ENCODE measurements at regions not wholly inside any gene's neighbourhood (a gene's known extent, or its start where the extent isn't known, plus 50 kb on each side); places are given as distances from the start of the nearest gene placed in this dataset.
"Not testable (repeated sequence)": the region's sequence is repeated elsewhere in the genome, so short reads cannot be mapped to it uniquely, and the experiment has no call there.

- no peak for DNase-seq
Measured at GRCh38 chr10:117797296-117797695, 249.4 kb downstream of the RAB11FIP2 start.

GRCh38 chr10:117801691-117802090, 245.1 kb downstream of the RAB11FIP2 start:
- no peak for DNase-seq

- no peak for DNase-seq
Measured at GRCh38 chr10:117804470-117805011, 242.2 kb downstream of the RAB11FIP2 start.

- no peak for DNase-seq
Measured at GRCh38 chr10:117805139-117805538, 241.6 kb downstream of the RAB11FIP2 start.

GRCh38 chr10:117807441-117807840, 239.3 kb downstream of the RAB11FIP2 start:
- no peak for DNase-seq

GRCh38 chr10:117815816-117816215, 230.9 kb downstream of the RAB11FIP2 start:
- not testable (repeated sequence) for DNase-seq

- no peak for DNase-seq
Measured at GRCh38 chr10:117817116-117817515, 229.6 kb downstream of the RAB11FIP2 start.

GRCh38 chr10:117818721-117819120, 228.0 kb downstream of the RAB11FIP2 start:
- peak; percentile 35 for DNase-seq

- peak; percentile 38 for DNase-seq
Measured at GRCh38 chr10:117819304-117819703, 227.4 kb downstream of the RAB11FIP2 start.

GRCh38 chr10:117823980-117824379, 222.8 kb downstream of the RAB11FIP2 start:
- DNase-seq, result no peak

- no peak for DNase-seq
Measured at GRCh38 chr10:117830205-117830604, 216.5 kb downstream of the RAB11FIP2 start.

- no peak for DNase-seq
Measured at GRCh38 chr10:117830787-117831212, 215.9 kb downstream of the RAB11FIP2 start.

- DNase-seq, result not testable (repeated sequence)
Measured at GRCh38 chr10:117838500-117839498, 207.9 kb downstream of the RAB11FIP2 start.

- not testable (repeated sequence) for DNase-seq
Measured at GRCh38 chr10:117856426-117856825, 190.3 kb downstream of the RAB11FIP2 start.

GRCh38 chr10:117860135-117860534, 186.6 kb downstream of the RAB11FIP2 start:
- no peak for DNase-seq

- DNase-seq, result no peak
Measured at GRCh38 chr10:117860823-117861222, 185.9 kb downstream of the RAB11FIP2 start.

GRCh38 chr10:117861329-117861728, 185.4 kb downstream of the RAB11FIP2 start:
- DNase-seq, result no peak

GRCh38 chr10:117863771-117864170, 183.0 kb downstream of the RAB11FIP2 start:
- no peak for DNase-seq

GRCh38 chr10:117865945-117866344, 180.8 kb downstream of the RAB11FIP2 start:
- no peak for DNase-seq

- no peak for DNase-seq
Measured at GRCh38 chr10:117868151-117868550, 178.6 kb downstream of the RAB11FIP2 start.

GRCh38 chr10:117875793-117876192, 170.9 kb downstream of the RAB11FIP2 start:
- DNase-seq, result no peak

GRCh38 chr10:117876210-117876609, 170.5 kb downstream of the RAB11FIP2 start:
- DNase-seq, result no peak

- DNase-seq, result no peak
Measured at GRCh38 chr10:117878626-117879025, 168.1 kb downstream of the RAB11FIP2 start.

GRCh38 chr10:117884093-117884492, 162.6 kb downstream of the RAB11FIP2 start:
- DNase-seq, result no peak

Data from right forelimb (tissue), 1 donor.